Liver (tissue), 8 donors: ENCODE measurements at regions not wholly inside any gene's neighbourhood (a gene's known extent, or its start where the extent isn't known, plus 50 kb on each side); places are given as distances from the start of the nearest gene placed in this dataset.

Experiments used
- DNase-seq: peaks from one replicate; pipeline ENCODE4 v3.0.0-alpha.2; 2017; ENCODE audit warnings: low spot score
- H3K27ac ChIP-seq, 2 donors: one replicate each; pipeline ENCODE4 v1.7.0; 2013; ENCODE audit warnings: inconsistent platforms in 2 of 2, low read length in 2 of 2, control low read depth in 1 of 2, low read depth in 1 of 2, mild to moderate bottlenecking in 1 of 2
- H3K27me3 ChIP-seq, 4 donors: one replicate each; pipeline versions ENCODE4 v1.6.1 to v1.7.0; 2013; ENCODE audit warnings: low read length in 3 of 4, inconsistent platforms in 1 of 4, mild to moderate bottlenecking in 1 of 4, moderate library complexity in 1 of 4; ENCODE audit not compliant: control insufficient read depth in 4 of 4, insufficient read depth in 4 of 4
- H3K36me3 ChIP-seq, 4 donors: one replicate each; pipeline versions ENCODE4 v1.6.1 to v1.7.0; 2013; ENCODE audit warnings: low read length in 3 of 4, mild to moderate bottlenecking in 3 of 4, low read depth in 1 of 4, moderate library complexity in 1 of 4; ENCODE audit not compliant: control insufficient read depth in 4 of 4, insufficient read depth in 3 of 4
- H3K4me1 ChIP-seq, 4 donors: one replicate each; pipeline versions ENCODE4 v1.6.1 to v1.7.0; 2013; ENCODE audit warnings: low read length in 3 of 4, mild to moderate bottlenecking in 3 of 4, moderate library complexity in 1 of 4; ENCODE audit not compliant: control insufficient read depth in 4 of 4, insufficient read depth in 4 of 4
- H3K4me3 ChIP-seq, 3 donors: one replicate each; pipeline versions ENCODE4 v1.6.1 to v1.7.0; 2013; ENCODE audit warnings: low read length in 3 of 3, control low read depth in 1 of 3, low read depth in 1 of 3, mild to moderate bottlenecking in 1 of 3
- H3K9ac ChIP-seq, 2 donors: one replicate each; pipeline ENCODE4 v1.7.0; 2013; ENCODE audit warnings: low read length in 2 of 2, mild to moderate bottlenecking in 2 of 2, moderate library complexity in 2 of 2, control low read depth in 1 of 2, low read depth in 1 of 2
- H3K9me3 ChIP-seq, 4 donors: one replicate each; pipeline versions ENCODE4 v1.6.1 to v1.7.0; 2013; ENCODE audit warnings: low read length in 3 of 4; ENCODE audit not compliant: control insufficient read depth in 4 of 4
- ATF3 ChIP-seq: IDR thresholded peaks from 2 replicates; pipeline ENCODE4 v1.6.1; 2016; ENCODE audit warnings: antibody characterized with exemption
- EGR1 ChIP-seq, 2 donors: IDR thresholded peaks; 2 replicates each; pipeline ENCODE4 v1.6.1; 2016 to 2018; ENCODE audit warnings: antibody characterized with exemption in 2 of 2, low read depth in 2 of 2
- FOXA1 ChIP-seq: IDR thresholded peaks from 2 replicates; pipeline ENCODE4 v1.6.1; 2016; ENCODE audit warnings: antibody characterized with exemption
- FOXA2 ChIP-seq: IDR thresholded peaks from 2 replicates; pipeline ENCODE4 v1.6.1; 2016; ENCODE audit warnings: antibody characterized with exemption
- GABPA ChIP-seq, 2 donors: IDR thresholded peaks in 1 of 2; conservative IDR thresholded peaks in 1 of 2; 2 replicates each; pipeline ENCODE4 v1.6.1; 2016; ENCODE audit warnings: antibody characterized with exemption in 2 of 2, mild to moderate bottlenecking in 1 of 2, moderate library complexity in 1 of 2
- HNF4A ChIP-seq, 2 donors: conservative IDR thresholded peaks; 2 replicates each; pipeline ENCODE4 v1.6.1; 2016; ENCODE audit warnings: antibody characterized with exemption in 2 of 2, mild to moderate bottlenecking in 2 of 2
- HNF4G ChIP-seq: IDR thresholded peaks from 2 replicates; pipeline ENCODE4 v1.6.1; 2016; ENCODE audit warnings: antibody characterized with exemption
- JUND ChIP-seq, 2 donors: IDR thresholded peaks; 2 replicates each; pipeline ENCODE4 v1.6.1; 2016; ENCODE audit warnings: antibody characterized with exemption in 2 of 2
- NR2F2 ChIP-seq: IDR thresholded peaks from 2 replicates; pipeline ENCODE4 v1.6.1; 2016; ENCODE audit warnings: antibody characterized with exemption
- RAD21 ChIP-seq, 2 donors: IDR thresholded peaks; 2 replicates each; pipeline ENCODE4 v1.6.1; 2016; ENCODE audit warnings: antibody characterized with exemption in 2 of 2, mild to moderate bottlenecking in 2 of 2
- RXRA ChIP-seq, 2 donors: IDR thresholded peaks; 2 replicates each; pipeline ENCODE4 v1.6.1; 2017 to 2018; ENCODE audit warnings: antibody characterized with exemption in 2 of 2, mild to moderate bottlenecking in 1 of 2
- SP1 ChIP-seq: IDR thresholded peaks from 2 replicates; pipeline ENCODE4 v1.6.1; 2018; ENCODE audit warnings: antibody characterized with exemption, mild to moderate bottlenecking
- TAF1 ChIP-seq: conservative IDR thresholded peaks from 2 replicates; pipeline ENCODE4 v1.6.1; 2016; ENCODE audit warnings: antibody characterized with exemption, mild to moderate bottlenecking
- YY1 ChIP-seq: IDR thresholded peaks from 2 replicates; pipeline ENCODE4 v1.6.1; 2016; ENCODE audit warnings: antibody characterized with exemption, mild to moderate bottlenecking
- ZBTB33 ChIP-seq: IDR thresholded peaks from 2 replicates; pipeline ENCODE4 v1.6.1; 2016; ENCODE audit warnings: antibody characterized with exemption
- WGBS: extraction: QIAGEN DNeasy Blood & Tissue Kit; methylation state at CpG from one replicate; pipeline ENCODE4 v1.1.7; 2013; 5-methylcytosine and 5-hydroxymethylcytosine counted together
- TF ChIP-seq, protein P1 (sequence below): IDR thresholded peaks from 2 replicates; pipeline ENCODE4 v1.6.1; 2016; ENCODE audit warnings: antibody characterized with exemption, mild to moderate bottlenecking
- TF ChIP-seq, protein P2 (sequence below): IDR thresholded peaks from 2 replicates; pipeline ENCODE4 v1.6.1; 2016; ENCODE audit warnings: antibody characterized with exemption
- TF ChIP-seq, protein P3 (sequence below): fragments of 150-350 bp; IDR thresholded peaks from 2 replicates; pipeline ENCODE4 v1.5.1; 2017; ENCODE audit warnings: improper control_type of control experiment, low read depth, low read length; ENCODE audit not compliant: missing input control
- donor health status: healthy.
- donor health status: healthy.
- donor health status: healthy.
- donor health status: healthy.
- donor health status: healthy.

GRCh38 chr7:17486835-17487234, 188.4 kb downstream of the AHR start:
- Histone ChIP-seq H3K27ac (peak overlapping the region; percentile 67 to 85), H3K9ac (no peak overlapping the region), H3K4me1 (peaks cover 0 to 16% (median 8%) of the 10 kb centered on the region in 4 donors), H3K27me3 (no peaks in the 10 kb centered on the region), H3K36me3 (no peaks in the 10 kb centered on the region), H3K4me3 (no peak overlapping the region), H3K9me3 (no peaks in the 10 kb centered on the region)
- TF ChIP-seq FOXA2 (no peak), FOXA1 (no peak), YY1 (peak; percentile 70), ATF3 (peak; percentile 36), RAD21 (IDR thresholded peaks at IDR 0.05) (peak in 1 of 2 donors; percentile 66), SP1 (peak; percentile 89), NR2F2 (no peak), GABPA (IDR thresholded peaks at IDR 0.05 in 1 of 2, conservative IDR thresholded peaks at IDR 0.05 in 1 of 2) (no peak), HNF4A (conservative IDR thresholded peaks at IDR 0.05) (peak; percentile 94 to 96), TAF1 (no peak), EGR1 (IDR thresholded peaks at IDR 0.05; ENCODE audit: low read depth in 2 of 2) (peak in 1 of 2 donors; percentile 73), RXRA (IDR thresholded peaks at IDR 0.05) (peak; percentile 55 to 76), JUND (IDR thresholded peaks at IDR 0.05) (peak in 1 of 2 donors; percentile 63), HNF4G (peak; percentile 87), ZBTB33 (no peak)
- TF ChIP-seq, protein P1, sequence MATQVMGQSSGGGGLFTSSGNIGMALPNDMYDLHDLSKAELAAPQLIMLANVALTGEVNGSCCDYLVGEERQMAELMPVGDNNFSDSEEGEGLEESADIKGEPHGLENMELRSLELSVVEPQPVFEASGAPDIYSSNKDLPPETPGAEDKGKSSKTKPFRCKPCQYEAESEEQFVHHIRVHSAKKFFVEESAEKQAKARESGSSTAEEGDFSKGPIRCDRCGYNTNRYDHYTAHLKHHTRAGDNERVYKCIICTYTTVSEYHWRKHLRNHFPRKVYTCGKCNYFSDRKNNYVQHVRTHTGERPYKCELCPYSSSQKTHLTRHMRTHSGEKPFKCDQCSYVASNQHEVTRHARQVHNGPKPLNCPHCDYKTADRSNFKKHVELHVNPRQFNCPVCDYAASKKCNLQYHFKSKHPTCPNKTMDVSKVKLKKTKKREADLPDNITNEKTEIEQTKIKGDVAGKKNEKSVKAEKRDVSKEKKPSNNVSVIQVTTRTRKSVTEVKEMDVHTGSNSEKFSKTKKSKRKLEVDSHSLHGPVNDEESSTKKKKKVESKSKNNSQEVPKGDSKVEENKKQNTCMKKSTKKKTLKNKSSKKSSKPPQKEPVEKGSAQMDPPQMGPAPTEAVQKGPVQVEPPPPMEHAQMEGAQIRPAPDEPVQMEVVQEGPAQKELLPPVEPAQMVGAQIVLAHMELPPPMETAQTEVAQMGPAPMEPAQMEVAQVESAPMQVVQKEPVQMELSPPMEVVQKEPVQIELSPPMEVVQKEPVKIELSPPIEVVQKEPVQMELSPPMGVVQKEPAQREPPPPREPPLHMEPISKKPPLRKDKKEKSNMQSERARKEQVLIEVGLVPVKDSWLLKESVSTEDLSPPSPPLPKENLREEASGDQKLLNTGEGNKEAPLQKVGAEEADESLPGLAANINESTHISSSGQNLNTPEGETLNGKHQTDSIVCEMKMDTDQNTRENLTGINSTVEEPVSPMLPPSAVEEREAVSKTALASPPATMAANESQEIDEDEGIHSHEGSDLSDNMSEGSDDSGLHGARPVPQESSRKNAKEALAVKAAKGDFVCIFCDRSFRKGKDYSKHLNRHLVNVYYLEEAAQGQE = peak; percentile 43
- TF ChIP-seq, protein P2, sequence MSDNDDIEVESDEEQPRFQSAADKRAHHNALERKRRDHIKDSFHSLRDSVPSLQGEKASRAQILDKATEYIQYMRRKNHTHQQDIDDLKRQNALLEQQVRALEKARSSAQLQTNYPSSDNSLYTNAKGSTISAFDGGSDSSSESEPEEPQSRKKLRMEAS = peak; percentile 61
- TF ChIP-seq, protein P3, sequence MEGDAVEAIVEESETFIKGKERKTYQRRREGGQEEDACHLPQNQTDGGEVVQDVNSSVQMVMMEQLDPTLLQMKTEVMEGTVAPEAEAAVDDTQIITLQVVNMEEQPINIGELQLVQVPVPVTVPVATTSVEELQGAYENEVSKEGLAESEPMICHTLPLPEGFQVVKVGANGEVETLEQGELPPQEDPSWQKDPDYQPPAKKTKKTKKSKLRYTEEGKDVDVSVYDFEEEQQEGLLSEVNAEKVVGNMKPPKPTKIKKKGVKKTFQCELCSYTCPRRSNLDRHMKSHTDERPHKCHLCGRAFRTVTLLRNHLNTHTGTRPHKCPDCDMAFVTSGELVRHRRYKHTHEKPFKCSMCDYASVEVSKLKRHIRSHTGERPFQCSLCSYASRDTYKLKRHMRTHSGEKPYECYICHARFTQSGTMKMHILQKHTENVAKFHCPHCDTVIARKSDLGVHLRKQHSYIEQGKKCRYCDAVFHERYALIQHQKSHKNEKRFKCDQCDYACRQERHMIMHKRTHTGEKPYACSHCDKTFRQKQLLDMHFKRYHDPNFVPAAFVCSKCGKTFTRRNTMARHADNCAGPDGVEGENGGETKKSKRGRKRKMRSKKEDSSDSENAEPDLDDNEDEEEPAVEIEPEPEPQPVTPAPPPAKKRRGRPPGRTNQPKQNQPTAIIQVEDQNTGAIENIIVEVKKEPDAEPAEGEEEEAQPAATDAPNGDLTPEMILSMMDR = no peak
- no peak for DNase-seq
- 77% methylated on average over 2 of the region's 2 CpGs for WGBS
